Activated naive CD4-positive, alpha-beta T cell treated with anti-CD3 and anti-CD28 coated beads for 36 hours (primary cell): ENCODE measurements at regions not wholly inside any gene's neighbourhood (a gene's known extent, or its start where the extent isn't known, plus 50 kb on each side); places are given as distances from the start of the nearest gene placed in this dataset.

Experiments used
- CTCF ChIA-PET: fragments of 350-600 bp; sonication (Branson Sonifier 250); formaldehyde crosslinking; loops from one replicate; lab custom pipeline; 2021; ENCODE audit warnings: antibody characterized with exemption; lab: Charles Lee
- DNase-seq: peaks from one replicate; pipeline ENCODE4 v3.0.0-alpha.2; 2020
- H3K27ac Mint-ChIP-seq: one replicate; pipeline ENCODE4 v1.8.0; 2021; ENCODE audit warnings: mild to moderate bottlenecking, mixed read lengths
- H3K27me3 Mint-ChIP-seq: one replicate; pipeline ENCODE4 v1.8.0; 2021; ENCODE audit warnings: low read depth, mixed read lengths
- H3K36me3 Mint-ChIP-seq: one replicate; pipeline ENCODE4 v1.8.0; 2021; ENCODE audit warnings: low read depth, mixed read lengths
- H3K4me1 Mint-ChIP-seq: one replicate; pipeline ENCODE4 v1.8.0; 2021; ENCODE audit warnings: low read depth, mixed read lengths
- H3K4me3 Mint-ChIP-seq: one replicate; pipeline ENCODE4 v1.8.0; 2021; ENCODE audit warnings: mild to moderate bottlenecking, moderate library complexity, mixed read lengths
- H3K9me3 Mint-ChIP-seq: one replicate; pipeline ENCODE4 v1.8.0; 2021; ENCODE audit warnings: mixed read lengths
- intact Hi-C: fragments of 100-400 bp; cut with micrococcal nuclease; formaldehyde crosslinking; loops from one replicate; pipeline ENCODE4 v1.15.1; 2023

DNA sequence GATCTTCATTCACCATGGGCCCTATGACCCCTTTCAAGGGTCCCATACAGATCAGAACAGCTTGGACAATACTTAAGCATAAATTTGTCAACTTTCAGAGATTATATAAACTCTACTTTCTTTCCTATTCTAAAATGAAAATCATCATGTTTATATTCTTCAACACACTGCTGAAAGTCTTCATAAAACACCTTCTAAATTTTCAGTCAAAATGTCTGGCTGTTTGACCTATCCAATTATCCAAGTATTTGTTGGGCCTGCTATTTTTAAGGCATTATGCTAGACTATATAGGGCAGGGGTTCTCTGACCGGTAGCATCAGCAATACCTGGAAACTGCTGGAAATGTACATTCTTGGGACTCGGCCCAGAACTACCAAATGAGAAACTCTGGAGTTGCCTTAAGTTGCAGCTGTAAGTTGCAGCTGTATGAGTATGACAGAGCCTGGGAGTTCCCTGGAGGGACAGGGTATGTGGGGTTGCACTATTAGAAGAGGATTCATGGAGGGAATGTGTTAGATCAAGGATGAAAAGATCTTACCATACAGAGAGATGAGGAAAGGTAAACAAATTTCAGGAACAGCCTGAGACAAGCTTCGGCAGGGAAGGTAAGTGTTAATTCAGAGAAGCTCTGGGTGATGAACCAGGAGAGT is 293.0 kb downstream of the ADGB start:
- no peaks in the 10 kb centered on the region for H3K36me3 Mint-ChIP-seq
- H3K4me3 Mint-ChIP-seq, result no peak overlapping the region
- intact Hi-C loops, result no loop called here
- CTCF ChIA-PET, result interaction anchor here (1.3 kb wide), 1 partner anchor 221 kb away, joined by 3 read pairs; no protein-coding TSS in a partner anchor
- H3K4me1 Mint-ChIP-seq, result no peaks in the 10 kb centered on the region
- DNase-seq, result no peak
- no peaks in the 10 kb centered on the region for H3K9me3 Mint-ChIP-seq
- no peak overlapping the region for H3K27ac Mint-ChIP-seq
- H3K27me3 Mint-ChIP-seq, result peaks cover 9% of the 10 kb centered on the region

DNA sequence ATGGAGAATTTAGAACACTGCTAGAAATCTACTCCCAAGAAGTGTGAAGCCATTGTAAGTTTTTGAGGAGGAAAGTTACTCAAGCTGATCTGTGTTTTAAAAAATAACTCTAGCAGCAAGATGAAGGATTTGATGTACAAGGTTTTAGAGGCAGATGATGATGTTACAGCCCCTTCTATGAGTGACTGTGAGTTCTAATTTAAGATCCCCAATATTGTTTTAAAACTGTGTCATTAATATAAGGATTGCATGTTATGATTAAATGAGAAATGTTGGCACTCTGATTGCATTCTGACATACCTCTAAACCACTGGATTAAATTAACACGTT is 293.5 kb downstream of the ADGB start:
- Mint-ChIP-seq H3K36me3 (no peaks in the 10 kb centered on the region), H3K9me3 (no peaks in the 10 kb centered on the region), H3K27ac (no peak overlapping the region), H3K4me3 (no peak overlapping the region), H3K4me1 (no peaks in the 10 kb centered on the region), H3K27me3 (peaks cover 9% of the 10 kb centered on the region)
- DNase-seq, result no peak
- intact Hi-C loops, result no loop called here
- CTCF ChIA-PET, result interaction anchor here (1.3 kb wide), 1 partner anchor 221 kb away, joined by 3 read pairs; no protein-coding TSS in a partner anchor

DNA sequence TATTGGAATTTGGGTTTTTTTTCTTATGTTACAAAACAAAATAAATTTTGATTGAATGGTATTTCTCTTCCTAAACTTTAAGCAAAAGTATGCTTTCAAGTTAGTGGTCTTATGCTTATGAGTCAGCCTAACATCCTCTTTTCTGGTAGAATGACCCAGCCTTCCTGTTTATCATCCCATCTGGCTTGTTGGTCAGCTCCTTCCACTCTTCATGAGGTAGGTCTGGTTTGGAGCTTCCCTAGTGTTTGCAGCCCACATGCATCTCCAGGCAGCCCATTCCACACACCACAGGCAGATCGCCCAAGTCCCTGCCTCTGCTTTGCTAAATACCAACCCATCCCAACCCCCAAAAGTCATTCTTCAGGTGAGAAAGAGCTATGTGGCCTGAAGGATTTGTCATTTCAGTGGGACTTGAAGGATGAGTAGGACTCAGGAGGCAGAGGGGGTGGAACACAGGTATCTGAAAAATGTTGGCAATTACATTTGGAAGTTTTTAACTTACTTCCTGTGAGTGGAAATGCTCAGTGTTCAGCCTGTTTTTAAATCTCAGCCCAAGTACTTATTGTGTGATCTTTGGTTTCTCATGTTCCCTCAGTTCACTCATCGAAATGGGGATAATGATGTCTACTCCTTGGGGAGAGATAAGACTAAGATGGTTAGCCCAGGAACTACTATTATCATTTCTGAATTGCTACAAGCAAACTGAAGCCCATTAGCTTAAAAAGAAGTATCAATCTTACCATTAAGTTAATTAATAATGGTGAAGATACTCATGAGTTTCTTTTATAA is 294.0 kb downstream of the ADGB start:
- Mint-ChIP-seq H3K4me1 (no peaks in the 10 kb centered on the region), H3K27me3 (peaks cover 7% of the 10 kb centered on the region), H3K27ac (no peak overlapping the region), H3K4me3 (no peak overlapping the region), H3K36me3 (no peaks in the 10 kb centered on the region), H3K9me3 (no peaks in the 10 kb centered on the region)
- intact Hi-C loops, result no loop called here
- no peak for DNase-seq
- CTCF ChIA-PET, result interaction anchor here (1.3 kb wide), 1 partner anchor 220 kb away, joined by 3 read pairs; no protein-coding TSS in a partner anchor

DNA sequence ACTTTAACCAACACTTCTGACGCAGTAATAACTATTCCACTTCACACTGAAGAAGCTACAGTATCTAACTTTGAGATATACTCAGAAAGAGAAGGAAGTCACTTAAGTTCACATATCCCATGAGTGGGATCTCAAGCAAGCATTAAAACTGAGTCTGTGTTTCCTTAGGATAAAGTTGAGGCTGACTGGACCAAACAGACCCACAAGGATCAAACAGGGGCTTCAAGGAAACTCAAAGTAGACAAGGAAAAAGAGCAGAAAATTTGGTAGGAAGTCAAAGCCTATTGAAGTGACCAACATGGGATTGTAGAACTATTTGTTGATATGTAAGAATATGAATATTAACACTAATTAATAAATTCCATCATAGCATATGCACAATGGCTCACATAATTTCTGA is 294.9 kb downstream of the ADGB start:
- H3K4me1 Mint-ChIP-seq, result no peaks in the 10 kb centered on the region
- H3K36me3 Mint-ChIP-seq, result no peaks in the 10 kb centered on the region
- no peaks in the 10 kb centered on the region for H3K9me3 Mint-ChIP-seq
- no peak overlapping the region for H3K27ac Mint-ChIP-seq
- H3K4me3 Mint-ChIP-seq, result no peak overlapping the region
- CTCF ChIA-PET, result no interaction called here
- DNase-seq, result no peak
- intact Hi-C loops, result no loop called here
- peaks cover 8% of the 10 kb centered on the region for H3K27me3 Mint-ChIP-seq

DNA sequence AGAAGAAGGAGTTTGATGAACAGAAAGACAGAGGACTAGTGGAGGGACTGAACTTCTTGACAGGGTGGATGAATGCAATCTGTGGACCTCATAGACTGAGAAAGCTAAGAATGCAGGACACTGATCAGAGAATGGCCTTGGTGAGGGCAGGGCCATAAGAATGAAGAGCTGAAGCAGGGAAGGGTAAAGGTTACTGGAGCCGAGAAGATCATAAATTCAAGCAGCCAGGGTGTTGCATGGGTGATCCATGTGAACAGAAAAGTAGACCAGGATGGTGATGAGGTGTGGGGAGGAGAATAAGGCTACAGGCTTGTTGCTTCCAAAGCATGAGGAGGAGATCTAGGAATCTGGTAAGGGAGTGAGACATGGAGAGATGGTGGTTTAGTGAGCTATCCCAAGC is 295.9 kb downstream of the ADGB start:
- peaks cover 7% of the 10 kb centered on the region for H3K27me3 Mint-ChIP-seq
- intact Hi-C loops, result no loop called here
- no peaks in the 10 kb centered on the region for H3K36me3 Mint-ChIP-seq
- no peaks in the 10 kb centered on the region for H3K4me1 Mint-ChIP-seq
- H3K27ac Mint-ChIP-seq, result no peak overlapping the region
- DNase-seq, result no peak
- no peak overlapping the region for H3K4me3 Mint-ChIP-seq
- no peaks in the 10 kb centered on the region for H3K9me3 Mint-ChIP-seq
- CTCF ChIA-PET, result interaction anchor here (0.6 kb wide), 1 partner anchor 492 kb away, joined by 3 read pairs; no protein-coding TSS in a partner anchor

DNA sequence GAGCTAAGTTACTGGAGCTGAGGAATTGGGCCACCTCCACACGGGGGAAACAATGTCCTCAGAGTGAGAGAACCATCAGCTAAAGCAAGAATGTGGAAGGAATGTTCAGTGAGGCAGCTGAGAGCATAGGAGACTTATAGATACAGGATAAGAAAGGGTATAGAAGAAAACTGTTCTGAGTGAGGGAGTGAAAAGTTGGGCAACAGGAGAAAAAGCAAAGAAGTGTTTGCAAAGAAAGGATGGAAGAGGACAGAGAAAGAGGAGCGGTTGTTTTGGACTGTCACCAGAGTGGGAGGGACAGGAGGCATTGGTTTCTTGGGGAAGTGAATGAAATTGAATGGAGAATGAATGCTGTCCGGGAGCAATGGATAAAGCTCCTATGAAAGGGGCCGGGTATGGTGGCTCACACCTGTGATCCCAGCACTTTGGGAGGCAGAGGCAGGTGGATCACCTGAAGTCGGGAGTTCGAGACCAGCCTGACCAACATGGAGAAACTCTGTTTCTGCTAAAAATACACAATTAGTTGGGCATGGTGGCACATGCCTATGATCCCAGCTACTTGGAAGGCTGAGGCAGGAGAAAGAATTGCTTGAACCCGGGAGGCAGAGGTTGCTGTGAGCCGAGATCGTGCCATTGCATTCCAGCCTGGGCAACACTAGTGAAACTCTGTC is 296.5 kb downstream of the ADGB start:
- no peak for DNase-seq
- no peaks in the 10 kb centered on the region for H3K36me3 Mint-ChIP-seq
- CTCF ChIA-PET, result interaction anchor here (0.6 kb wide), 1 partner anchor 492 kb away, joined by 3 read pairs; no protein-coding TSS in a partner anchor
- H3K4me3 Mint-ChIP-seq, result no peak overlapping the region
- no peaks in the 10 kb centered on the region for H3K4me1 Mint-ChIP-seq
- H3K9me3 Mint-ChIP-seq, result no peaks in the 10 kb centered on the region
- intact Hi-C loops, result no loop called here
- H3K27me3 Mint-ChIP-seq, result peaks cover 7% of the 10 kb centered on the region
- H3K27ac Mint-ChIP-seq, result no peak overlapping the region

DNA sequence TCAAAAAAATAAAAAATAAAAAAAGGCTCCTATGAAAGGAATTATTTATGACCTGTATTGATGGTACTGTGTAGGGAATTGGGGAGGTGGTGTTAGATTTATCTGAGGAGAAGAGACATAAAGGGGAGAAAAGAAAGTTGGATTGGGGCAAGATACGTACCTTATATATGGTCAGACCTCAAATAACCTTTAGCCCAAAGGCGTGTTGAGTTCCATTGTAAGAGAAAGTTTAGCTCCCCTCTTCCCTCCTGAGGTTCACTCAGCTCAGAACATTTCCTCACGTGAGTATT is 296.9 kb downstream of the ADGB start:
- Mint-ChIP-seq H3K36me3 (no peaks in the 10 kb centered on the region), H3K4me1 (no peaks in the 10 kb centered on the region), H3K9me3 (no peaks in the 10 kb centered on the region), H3K27ac (no peak overlapping the region), H3K4me3 (no peak overlapping the region), H3K27me3 (peaks cover 7% of the 10 kb centered on the region)
- intact Hi-C loops, result no loop called here
- no peak for DNase-seq
- CTCF ChIA-PET, result no interaction called here

DNA sequence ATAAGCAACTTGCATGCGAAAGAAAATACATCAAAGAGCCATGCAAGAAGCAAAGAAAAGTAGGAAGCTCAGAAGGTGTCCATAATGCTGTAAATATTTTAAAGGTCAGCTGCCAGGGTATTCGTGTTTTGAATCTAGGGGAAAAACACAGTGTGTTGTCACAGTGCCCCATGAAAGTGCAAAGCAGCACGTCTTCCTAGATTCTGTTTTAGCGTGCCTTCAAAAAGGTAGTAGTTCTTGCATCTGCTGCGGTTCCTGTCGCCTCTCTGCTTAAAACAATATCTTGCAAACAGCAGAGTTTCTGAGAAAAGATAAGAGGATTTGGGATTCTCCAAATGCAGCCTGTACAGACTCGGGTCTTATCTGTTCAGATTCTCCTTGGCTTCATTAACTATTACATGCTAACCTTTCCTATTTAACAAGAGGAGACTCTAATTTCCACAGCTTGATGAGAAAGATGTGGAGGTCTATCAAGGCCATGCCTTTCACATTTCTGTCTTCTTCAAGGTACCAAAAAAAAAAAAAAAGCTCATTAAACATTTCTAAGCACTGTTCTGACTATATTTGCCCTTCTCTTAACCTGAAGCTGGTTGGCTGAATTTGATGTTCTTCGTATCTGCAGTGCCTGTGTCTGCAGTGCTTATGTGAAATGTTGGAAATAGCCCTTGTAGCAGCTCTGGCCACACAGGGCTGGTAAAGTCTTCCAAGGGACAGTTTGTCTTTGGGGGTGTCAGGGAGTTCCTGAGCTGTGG is 297.5 kb downstream of the ADGB start:
- Mint-ChIP-seq H3K4me1 (no peaks in the 10 kb centered on the region), H3K27me3 (peaks cover 7% of the 10 kb centered on the region), H3K27ac (no peak overlapping the region), H3K4me3 (no peak overlapping the region), H3K36me3 (no peaks in the 10 kb centered on the region), H3K9me3 (no peaks in the 10 kb centered on the region)
- CTCF ChIA-PET, result no interaction called here
- DNase-seq, result no peak
- intact Hi-C loops, result no loop called here

DNA sequence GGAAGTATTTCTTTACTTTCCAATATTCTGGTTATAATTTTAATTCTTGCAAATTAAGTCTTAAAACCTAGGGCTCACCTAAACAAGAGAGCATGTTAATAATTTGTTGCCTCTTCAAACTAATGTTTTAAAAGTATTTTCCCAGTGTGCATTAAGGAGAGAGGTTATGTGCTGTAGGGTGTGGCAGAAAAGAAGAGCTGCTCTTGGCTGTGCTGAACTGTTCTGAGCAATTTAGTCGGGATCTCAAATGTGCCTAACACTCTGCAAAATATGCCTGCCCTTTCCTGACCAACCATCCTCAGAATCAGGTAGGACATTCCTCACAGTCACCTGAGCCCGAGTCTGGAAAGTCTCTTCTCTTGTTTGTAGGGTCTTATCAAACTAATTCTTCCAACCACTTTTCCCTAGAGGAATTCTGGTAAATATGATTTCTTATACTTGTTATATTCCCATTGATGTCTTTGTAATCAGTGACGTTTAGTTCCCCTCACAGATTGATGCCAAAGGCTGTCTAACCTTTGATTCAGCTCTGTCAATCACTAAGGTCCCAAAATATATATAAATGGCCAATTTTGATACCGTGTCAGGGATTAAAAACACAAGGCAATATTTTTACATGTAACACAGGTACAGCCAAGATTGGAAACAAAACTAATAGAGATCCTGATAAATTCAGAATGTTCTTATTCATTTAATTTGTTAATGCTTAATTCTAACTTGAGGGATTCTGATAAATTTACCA is 298.4 kb downstream of the ADGB start:
- H3K4me1 Mint-ChIP-seq, result no peaks in the 10 kb centered on the region
- H3K9me3 Mint-ChIP-seq, result no peaks in the 10 kb centered on the region
- no peak for DNase-seq
- no peak overlapping the region for H3K4me3 Mint-ChIP-seq
- H3K36me3 Mint-ChIP-seq, result no peaks in the 10 kb centered on the region
- intact Hi-C loops, result no loop called here
- H3K27ac Mint-ChIP-seq, result no peak overlapping the region
- H3K27me3 Mint-ChIP-seq, result peaks cover 7% of the 10 kb centered on the region
- CTCF ChIA-PET, result no interaction called here

DNA sequence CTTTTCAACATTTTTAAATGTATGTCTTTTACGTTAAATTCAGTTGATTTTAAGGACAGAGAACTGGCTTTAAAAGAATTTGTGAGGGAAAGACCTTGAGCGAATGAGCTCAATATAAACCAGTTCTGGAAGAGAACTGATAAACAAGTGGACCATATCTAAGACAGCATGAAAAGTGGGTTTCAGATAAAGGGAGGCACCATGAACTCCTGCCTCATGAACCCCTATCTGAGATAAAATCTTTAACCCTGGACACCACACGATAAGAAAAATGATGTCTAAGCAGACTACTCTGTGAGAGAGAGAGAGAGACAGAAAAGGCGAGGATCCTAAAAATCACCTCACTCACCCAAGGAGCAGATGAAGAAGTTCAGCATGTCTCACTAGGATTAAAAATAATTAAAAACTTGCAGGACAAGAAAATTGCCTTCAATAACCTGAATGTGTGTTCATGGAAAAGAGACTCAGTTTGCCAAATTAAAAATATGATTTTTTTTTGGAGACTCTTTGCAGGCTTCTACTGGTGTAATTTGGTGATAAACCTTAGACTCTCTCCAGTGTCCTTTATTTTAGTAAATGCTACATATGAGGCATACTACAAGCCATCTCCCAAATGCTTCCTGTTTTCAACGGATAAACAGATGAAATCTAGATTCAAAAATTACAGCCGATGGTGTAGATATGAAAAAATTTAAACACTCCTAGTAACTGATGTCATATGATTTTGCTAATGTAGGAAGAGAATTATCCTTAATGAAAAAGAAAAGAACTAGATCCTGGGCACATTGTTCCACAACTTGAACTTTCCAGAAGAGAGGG is 299.5 kb downstream of the ADGB start:
- no peak overlapping the region for H3K4me3 Mint-ChIP-seq
- no peaks in the 10 kb centered on the region for H3K4me1 Mint-ChIP-seq
- peaks cover 7% of the 10 kb centered on the region for H3K27me3 Mint-ChIP-seq
- CTCF ChIA-PET, result no interaction called here
- DNase-seq, result no peak
- intact Hi-C loops, result no loop called here
- H3K9me3 Mint-ChIP-seq, result no peaks in the 10 kb centered on the region
- no peak overlapping the region for H3K27ac Mint-ChIP-seq
- H3K36me3 Mint-ChIP-seq, result no peaks in the 10 kb centered on the region

DNA sequence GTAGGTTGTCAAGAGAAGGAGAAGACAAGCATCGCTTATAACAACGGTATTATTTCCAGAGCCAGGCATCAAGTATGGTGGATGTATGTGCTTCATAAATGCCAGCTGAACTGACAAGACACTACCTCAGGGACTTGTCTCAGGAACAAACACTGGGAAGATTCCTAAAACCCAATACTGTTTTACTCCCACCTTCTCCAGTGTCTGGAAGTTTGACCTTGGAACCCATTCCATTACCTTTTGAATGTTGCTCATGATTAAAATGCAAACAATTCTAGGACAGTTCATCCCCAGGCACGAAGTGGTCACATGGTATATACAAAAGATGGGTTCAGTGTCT is 300.1 kb downstream of the ADGB start:
- Mint-ChIP-seq H3K36me3 (no peaks in the 10 kb centered on the region), H3K4me3 (no peak overlapping the region), H3K27me3 (peaks cover 7% of the 10 kb centered on the region), H3K27ac (no peak overlapping the region), H3K9me3 (no peaks in the 10 kb centered on the region), H3K4me1 (no peaks in the 10 kb centered on the region)
- CTCF ChIA-PET, result no interaction called here
- intact Hi-C loops, result no loop called here
- no peak for DNase-seq
